GM19351 (cell line): ENCODE measurements at regions not wholly inside any gene's neighbourhood (a gene's known extent, or its start where the extent isn't known, plus 50 kb on each side); places are given as distances from the start of the nearest gene placed in this dataset.
A peak's percentile ranks its signal among the peaks of the same experiment; 100 is the strongest.

Experiments used
- ATAC-seq: cut with Tn5 transposase; IDR thresholded peaks from one replicate; pipeline ENCODE4 v1.9.1; 2021; ENCODE audit warnings: mild to moderate bottlenecking, moderate library complexity; ENCODE audit not compliant: unreplicated experiment

DNA sequence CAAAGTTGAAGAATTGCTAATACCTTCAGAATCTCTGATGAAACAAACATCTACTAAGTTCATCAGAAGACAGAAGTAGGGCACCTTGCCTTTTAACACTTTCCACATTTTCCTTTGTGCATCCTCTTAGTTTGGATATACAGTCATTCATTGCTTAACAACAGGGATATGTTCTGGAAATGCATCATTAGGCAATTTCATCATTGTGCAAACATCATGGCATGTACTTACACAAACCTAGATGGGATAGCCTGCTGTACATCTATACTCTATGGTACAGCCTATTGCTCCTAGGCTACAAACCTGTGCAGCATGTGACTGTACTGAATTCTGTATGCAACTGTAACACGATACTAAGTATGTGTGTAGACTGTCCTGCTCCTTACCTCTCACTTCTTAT lies 169.8 kb downstream of the SUCLA2 start:
- ATAC-seq: no peak

DNA sequence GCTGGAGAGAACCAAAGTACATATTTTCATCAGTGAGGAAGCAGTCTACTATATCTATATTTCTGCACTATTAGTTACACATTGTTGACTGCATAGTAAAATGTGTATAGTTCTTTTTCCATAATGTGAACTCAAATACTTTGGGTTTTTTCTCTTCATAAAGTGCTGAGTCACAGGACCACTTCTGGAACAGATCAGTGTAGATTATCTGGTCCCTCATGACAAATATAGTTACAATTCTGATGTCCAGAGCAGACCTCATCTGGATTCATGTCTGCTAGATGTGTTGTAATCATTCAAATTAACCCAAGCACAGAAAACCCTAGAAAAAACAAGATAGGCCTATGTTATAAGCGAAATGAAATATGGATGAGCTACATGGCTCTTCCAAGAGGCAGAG lies 171.4 kb downstream of the SUCLA2 start:
- no peak for ATAC-seq

DNA sequence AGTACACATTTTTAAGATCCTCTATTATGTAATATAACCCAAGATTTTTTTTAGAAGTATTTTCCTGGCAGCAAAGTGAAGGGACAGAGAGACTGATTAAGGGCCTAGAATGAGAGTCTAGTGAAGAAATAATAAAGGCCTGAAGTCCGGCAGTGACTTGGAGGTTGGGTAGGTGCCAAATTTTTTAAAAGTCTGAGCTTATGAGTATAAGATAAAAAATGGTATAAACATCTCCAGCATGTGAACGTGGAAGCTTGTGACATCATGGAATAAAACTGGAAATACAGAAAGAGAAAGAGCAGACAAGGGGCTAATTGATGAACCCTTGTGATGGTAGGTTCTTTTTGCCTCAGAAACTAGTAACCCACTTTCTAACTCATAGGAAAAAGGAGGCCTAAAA lies 174.6 kb downstream of the SUCLA2 start:
- no peak for ATAC-seq

DNA sequence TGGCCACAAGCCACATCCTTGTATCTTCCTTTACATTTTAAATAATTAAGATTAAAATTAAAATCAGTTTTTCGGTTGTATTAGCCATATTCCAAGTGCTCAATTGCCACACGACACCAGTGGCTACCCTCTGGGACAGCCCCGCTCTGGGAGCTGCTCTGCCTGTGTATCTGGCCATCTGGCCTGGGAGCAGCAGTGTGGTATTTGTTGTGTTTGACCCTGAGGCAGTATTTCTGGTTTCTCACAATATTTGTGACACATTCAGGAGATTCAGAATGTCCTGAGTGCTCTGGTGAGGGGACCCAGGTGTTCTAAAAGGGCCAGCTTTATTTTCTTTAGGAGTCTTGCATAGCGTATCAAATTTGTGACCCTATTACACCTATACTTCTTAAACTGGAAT lies 179.0 kb downstream of the SUCLA2 start:
- ATAC-seq: no peak

DNA sequence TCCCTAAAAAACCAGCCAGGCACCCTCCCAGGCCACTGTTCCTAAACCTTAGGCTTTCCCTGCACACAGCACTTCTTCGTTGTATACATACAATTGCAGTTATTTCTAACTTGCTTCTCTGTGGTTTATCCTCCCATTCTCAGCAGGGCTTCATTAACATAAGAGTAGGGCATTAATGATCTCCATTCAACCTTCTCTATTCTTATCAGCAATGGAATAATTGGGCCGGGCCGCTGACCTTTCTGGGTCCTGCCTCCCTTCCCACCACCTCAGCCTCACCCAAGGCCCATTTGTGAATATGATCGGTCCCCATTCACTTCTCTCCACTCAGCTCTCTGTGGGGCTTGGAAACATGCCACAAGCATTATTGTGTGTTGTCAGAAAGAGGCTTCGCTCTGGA lies 184.2 kb downstream of the SUCLA2 start:
- no peak for ATAC-seq

- no peak for ATAC-seq
Observed at GRCh38 chr13:47813718-47814117, 187.4 kb downstream of the SUCLA2 start.

GRCh38 chr13:47809411-47809810 lies 191.7 kb downstream of the SUCLA2 start:
- ATAC-seq: no peak

DNA sequence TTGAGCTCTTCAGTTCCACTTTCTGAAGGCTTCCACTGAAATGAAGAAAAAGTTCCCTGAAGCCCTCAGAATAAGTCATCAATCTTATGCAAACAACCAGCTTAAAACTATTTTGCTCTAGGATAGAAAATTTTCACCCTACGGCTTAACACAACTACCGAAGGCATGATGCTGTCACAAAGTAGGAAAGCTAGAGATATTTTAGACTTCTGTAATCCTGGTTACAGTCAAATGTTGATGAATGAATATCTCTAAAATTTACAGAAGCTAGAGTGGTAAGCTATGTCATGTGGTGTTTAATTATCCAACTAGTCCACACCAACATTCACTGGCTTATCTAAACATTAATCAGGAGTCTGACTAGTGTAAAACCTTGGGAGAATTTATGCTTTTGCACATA lies 197.9 kb downstream of the SUCLA2 start:
- no peak for ATAC-seq

DNA sequence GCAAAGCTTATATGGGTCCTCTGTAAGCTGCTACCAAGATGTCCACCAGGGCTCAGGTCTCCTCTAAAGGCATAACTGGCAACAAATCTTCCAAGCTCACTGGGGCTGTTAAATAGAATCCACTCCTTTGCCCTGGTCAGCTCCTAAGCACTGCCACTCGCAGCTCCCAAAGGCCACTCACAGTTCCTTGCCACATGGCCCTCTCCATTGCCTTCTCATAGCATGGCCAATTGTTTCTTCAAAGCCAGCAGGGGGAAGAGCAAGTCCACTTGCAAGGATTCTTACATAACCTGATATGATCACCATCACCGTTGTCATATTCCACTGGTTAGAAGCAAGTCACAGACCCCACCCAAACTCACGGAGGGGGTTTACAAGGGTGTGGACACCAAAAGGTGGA lies 199.5 kb downstream of the SUCLA2 start:
- ATAC-seq: no peak

- peak; percentile 47 for ATAC-seq
Observed at GRCh38 chr13:47800593-47800992, 200.5 kb downstream of the SUCLA2 start.

GRCh38 chr13:47798906-47799305 lies 202.2 kb downstream of the SUCLA2 start:
- peak; percentile 47 for ATAC-seq

DNA sequence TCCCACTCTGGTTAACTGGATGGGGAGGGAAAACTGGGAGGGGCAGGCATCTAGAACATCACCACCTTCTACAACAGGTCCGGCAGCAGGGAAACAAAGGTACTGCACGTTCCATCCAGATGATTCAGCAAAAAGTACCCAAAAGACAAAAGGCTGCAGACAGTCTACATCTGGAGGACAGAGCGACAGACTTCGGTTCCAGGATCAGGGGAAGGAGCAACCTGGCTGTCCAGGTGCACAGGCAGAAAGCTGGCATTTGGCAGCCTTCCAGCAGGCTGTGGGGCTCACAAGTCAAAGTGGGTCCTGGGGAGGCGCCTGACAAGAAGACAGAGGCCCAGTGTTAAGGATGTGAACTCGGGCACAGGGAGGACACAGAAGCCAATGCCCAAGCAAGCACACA lies 202.9 kb downstream of the SUCLA2 start:
- no peak for ATAC-seq

DNA sequence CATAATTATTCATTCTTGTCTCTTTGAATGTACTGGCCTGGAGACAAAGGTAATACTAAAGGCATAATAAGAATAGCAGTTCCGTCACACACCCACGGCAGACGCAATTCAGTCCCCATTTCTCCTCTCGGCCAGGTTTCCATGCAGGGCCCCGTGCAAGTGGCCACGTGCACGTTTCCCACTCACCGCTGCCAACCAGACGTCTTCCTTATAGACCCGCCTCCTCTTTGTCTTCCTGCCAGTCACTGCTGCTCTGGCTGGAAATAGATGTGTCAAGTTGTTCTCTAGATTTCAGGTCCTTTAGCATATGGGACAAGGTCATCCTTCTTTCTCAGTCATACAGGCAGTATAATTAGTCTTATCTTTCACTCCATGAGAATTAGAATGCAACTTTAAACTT lies 204.3 kb downstream of the SUCLA2 start:
- no peak for ATAC-seq

GRCh38 chr13:47794963-47795362 lies 206.1 kb downstream of the SUCLA2 start:
- no peak for ATAC-seq

DNA sequence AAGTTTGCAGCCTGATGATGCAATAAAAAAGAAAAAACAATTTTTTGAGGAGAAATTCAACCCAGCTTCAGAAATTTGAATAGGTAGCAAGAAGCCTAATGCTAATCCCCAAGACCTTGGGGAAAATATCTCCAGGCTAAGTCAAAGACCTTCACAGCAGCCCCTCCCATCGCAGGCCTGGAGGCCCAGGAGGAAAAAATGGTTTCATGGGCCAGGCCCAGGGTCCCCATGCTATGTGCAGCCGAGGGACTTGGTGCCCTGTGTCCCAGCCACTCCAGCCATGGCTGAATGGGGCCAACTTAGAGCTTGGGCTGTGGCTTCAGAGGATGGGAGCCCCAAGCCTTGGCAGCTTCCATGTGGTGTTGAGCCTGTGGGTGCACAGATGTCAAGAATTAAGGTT lies 210.3 kb downstream of the SUCLA2 start:
- ATAC-seq: no peak

GRCh38 chr13:47788844-47789243 lies 212.2 kb downstream of the SUCLA2 start:
- no peak for ATAC-seq

DNA sequence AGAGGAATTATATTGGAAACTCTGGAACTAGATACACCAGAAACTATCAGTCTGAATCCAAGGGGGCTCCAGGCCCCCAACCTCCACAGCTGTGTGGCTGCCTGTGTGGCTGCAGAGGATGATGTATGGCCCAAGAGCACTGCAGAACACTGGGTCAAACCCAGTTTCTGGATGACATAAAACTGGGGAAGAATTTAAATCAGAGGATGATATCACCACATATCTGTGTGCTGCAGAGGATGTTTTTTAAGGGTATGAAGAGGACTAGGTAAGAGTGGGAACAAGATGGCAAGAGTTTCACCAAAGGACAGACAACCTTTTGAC lies 226.4 kb downstream of the SUCLA2 start:
- ATAC-seq: peak; percentile 11

- ATAC-seq: no peak
Observed at GRCh38 chr13:47764817-47765216, 236.3 kb downstream of the SUCLA2 start.

GRCh38 chr13:47757466-47758080 lies 243.5 kb downstream of the SUCLA2 start:
- ATAC-seq: no peak

- no peak for ATAC-seq
Observed at GRCh38 chr13:47747901-47748300, 253.2 kb downstream of the SUCLA2 start.

GRCh38 chr13:47726394-47726793 lies 274.7 kb downstream of the SUCLA2 start:
- no peak for ATAC-seq

- ATAC-seq: no peak
Observed at GRCh38 chr13:47723898-47724297, 277.2 kb downstream of the SUCLA2 start.

DNA sequence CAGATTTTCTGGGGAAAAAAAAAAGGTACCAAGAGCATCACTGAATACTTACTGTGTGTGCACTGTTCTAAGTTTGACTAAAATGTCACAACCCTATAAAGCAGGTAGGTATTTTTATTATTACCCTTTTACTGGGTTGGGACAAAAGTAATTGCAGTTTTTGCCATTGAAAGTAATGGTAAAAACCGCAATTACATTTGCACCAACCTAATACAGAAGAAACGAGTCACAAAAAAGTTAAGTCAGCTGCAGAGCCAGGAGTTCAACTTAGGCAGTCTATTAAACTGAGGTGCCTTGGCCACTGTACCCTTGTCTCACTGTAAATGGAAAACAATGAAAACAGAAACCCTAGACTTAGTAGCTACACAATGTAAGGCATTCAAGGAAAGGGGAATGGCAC lies 281.9 kb downstream of the SUCLA2 start:
- ATAC-seq: no peak

DNA sequence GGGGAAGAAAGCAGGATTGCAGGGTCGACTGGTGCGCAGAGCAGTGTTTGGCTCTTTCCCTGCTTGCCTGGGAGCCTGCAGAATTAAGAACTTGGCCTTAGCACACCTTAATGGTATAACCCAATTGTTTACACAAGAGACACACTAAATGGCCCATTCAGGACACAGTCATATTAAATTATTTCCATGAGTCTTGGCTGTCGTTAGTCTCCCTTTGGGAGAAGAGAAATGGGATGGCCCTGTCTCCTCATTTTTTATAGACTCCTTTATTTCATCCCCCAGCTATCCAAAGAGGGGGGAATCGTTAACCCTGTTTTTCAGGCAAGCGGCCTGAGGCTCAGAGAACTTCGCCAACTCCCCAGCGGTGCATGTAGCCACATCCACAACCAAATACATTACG lies 282.5 kb downstream of the SUCLA2 start:
- no peak for ATAC-seq
